GM21515 (cell line): ENCODE measurements at regions not wholly inside any gene's neighbourhood (a gene's known extent, or its start where the extent isn't known, plus 50 kb on each side); places are given as distances from the start of the nearest gene placed in this dataset.
"Not testable (repeated sequence)": the region's sequence is repeated elsewhere in the genome, so short reads cannot be mapped to it uniquely, and the experiment has no call there.

Source experiments
- ATAC-seq: cut with Tn5 transposase; IDR thresholded peaks from one replicate; pipeline ENCODE4 v1.9.1; 2021; ENCODE audit not compliant: unreplicated experiment

DNA sequence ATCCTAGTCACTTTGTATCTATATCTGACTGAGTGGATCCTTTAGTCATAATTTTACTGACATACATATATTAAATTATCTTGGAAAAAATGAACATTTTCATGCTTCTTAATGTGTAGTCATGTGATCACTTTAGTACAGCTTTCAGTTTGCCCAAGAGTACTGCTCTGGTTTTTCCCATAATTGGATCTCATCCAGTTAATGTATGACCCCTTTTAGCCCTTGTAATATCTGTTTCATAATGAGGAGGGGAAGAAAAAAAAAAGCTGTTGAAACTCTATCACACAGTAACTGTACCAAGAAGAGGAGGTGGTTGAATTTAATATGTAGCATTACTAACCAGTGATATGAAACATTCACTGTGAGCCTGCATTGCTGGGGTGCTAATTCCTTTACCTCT is 328.7 kb downstream of the PTPRC start:
- no peak for ATAC-seq

GRCh38 chr1:198968866-198969265 is 330.0 kb downstream of the PTPRC start:
- no peak for ATAC-seq

DNA sequence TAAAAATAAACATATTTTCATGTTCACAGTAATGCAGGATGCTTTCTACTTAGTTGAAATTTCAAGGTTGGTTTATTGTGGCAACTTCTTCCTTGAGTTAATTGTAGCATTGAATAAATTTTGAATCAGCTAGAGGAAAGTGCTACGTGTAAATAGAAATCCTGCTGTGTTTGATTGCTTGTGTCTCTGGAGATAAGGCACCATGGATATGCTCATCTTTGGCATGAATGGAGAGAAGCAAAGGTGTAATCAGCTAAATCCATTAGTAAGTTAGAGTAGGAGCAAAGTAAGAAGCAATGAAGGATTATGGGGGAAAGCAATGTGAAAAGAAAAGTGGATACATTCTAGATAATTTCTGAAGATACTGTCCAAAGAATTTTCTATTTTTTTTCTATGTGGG is 331.1 kb downstream of the PTPRC start:
- no peak for ATAC-seq

DNA sequence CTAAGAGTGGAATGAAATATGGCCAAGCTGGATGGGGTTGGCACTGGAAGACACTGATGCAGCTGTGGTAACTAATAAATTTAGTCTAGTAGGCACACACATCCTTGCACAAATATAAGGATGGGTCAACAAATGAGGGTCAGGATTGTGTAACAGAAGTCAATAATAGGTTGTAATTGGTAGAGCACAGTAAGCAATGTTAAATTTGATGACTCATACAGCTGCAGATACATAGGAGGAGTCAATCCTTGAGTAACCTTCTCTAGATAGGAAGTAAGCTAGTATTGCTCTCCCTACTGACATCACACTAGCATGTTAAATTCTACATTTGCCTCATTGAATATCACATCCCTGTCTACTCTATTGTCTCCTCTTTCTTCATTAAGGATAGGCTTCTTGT is 332.1 kb downstream of the PTPRC start:
- ATAC-seq: no peak

DNA sequence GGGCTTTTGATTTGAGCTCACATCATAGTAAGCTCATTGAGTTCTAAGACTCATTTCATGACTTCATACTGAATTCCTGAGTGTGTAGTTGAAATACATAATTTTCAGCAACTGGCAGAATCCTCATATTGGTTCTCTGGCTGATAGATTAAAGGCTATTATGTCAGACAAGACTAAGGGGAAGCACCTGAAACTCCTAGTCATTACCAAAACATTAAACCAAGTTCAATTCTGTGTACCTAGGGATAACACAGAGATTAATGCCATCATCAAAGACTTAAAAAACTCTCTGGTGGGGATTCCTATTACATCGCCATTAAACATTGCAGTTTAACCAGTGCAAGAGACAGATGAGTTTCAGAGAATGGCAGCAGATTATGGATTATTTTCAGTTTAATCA is 339.1 kb downstream of the PTPRC start:
- no peak for ATAC-seq

DNA sequence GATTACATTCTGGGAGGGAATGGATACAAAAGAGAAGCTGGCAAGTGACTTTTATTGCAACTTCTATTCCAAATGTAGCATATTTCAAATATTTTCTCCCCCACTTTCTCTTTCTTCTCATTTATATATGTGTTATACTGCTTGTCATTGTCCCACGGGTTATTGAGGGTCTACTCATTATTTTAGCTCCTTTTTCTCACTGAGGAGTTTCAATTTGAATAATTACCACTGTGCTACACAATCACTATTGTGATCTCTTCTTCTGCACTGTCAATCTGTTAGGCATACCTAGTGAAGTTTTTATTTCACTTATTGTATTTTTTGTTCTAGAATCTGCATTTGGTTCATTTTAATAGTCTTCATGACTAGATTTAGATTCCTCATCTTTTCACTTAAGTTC is 339.7 kb downstream of the PTPRC start:
- no peak for ATAC-seq

DNA sequence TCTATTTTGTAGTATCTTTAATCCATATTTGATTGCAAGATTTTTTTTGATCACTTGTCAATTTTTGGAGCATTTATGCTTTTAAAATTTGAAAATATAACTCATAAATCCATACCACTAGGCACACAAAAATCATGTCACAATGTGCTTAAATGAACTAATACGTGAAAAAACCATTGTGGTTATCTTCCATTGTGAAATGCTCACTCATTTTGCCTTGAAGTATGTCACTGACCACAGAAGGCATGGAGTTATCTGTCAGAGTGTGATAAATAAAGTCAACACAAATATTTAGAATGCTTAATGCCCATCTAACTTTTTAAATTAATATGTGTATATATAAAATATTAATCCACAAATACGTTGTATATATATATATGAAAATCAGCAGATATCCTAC is 347.2 kb downstream of the PTPRC start:
- no peak for ATAC-seq

DNA sequence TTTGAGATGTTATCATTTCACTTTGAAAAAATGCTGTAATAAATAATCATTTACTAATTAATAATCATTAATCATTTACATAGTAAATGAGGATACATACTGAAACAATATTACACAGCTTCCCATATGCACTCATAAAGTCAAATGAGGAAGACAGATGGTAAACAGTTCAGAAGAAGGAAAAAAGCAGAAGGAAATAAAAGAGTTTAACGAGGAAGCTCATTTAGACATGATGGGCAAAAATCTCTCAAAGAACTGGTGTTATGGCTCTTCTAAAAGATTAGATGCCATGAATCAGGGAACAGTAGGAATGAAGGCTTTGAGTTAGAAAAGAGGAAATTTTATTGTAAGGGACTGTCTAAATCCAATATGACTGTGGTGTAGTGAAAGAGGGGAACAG is 347.6 kb downstream of the PTPRC start:
- no peak for ATAC-seq

- no peak for ATAC-seq
Observed at GRCh38 chr1:199002661-199003060, 363.8 kb downstream of the PTPRC start.

DNA sequence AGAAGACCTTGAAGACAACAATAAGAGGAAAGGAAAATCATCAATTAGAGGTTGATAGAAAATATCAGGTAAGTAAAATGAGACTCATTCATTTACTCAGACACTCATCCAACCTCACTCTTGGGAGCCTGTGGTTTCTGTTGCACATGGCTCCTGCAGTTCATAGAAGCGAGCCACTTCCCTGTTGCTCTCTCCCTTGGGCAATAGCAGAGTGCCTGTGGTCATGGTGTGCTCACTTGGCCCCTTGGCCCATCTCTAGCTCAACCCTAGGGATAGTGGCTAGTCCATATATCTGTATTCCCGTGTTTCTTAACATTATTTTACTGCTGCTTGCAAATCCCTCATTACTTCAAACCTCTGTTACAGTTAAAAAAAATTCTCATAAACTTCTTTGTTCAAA is 368.6 kb downstream of the PTPRC start:
- ATAC-seq: no peak

DNA sequence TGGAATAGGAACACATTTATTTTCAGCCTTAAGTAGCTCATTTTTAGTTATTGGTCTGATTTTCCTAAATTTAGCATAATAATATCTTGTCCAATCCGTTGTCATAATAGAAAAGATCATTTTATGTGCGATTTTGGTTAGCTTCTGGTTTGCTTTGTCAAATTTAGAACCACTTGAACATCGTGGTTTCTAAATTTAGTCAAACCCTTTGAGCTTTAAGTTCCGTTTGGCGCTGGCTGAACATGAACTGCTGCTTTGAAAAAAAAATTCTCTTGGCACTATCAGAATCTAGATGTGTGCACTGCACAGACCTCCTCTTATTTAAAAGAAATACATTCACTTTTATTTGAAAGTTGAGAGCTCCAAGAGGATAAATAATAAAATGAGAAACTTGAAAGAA is 370.6 kb downstream of the PTPRC start:
- no peak for ATAC-seq

DNA sequence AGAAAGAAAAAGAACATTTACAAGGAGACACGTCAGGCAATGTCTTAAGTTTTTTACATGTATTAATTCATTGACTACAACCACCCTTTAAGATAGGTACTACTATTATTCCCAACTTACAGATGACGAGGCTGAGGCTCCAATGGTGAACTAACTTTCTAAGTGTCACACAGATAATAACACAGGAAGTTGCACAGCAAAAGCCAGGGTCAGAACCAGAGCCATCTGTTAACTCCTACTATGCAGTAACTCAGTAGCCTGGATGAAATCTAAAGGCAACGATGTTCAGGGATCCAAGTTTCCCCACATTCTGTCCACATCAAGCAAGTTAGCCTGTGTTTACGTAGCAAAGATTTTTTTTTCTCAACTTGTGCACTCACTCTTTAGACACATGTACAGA is 371.7 kb downstream of the PTPRC start:
- ATAC-seq: no peak

GRCh38 chr1:199010933-199011332 is 372.1 kb downstream of the PTPRC start:
- no peak for ATAC-seq

GRCh38 chr1:199015799-199016198 is 377.0 kb downstream of the PTPRC start:
- no peak for ATAC-seq

GRCh38 chr1:199018471-199019135 is 379.8 kb downstream of the PTPRC start:
- no peak for ATAC-seq

DNA sequence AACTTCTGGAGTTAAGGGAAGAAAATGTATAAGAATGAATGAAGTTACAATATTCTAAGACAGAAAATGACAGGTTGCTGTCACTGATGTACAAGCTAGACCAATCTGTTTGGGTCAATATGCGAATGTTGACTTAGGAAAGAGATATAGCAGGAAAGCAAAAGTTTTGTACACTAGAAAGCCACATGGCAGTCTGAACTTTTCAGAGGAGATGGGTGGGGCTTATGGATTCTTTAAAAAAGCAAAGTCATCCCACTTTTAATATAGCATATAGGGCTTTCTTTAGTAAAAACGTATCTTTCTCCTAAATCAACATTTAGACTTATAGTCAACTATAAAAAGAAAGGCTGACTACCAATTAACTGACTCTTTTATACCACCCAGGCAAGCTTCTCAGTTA is 381.2 kb downstream of the PTPRC start:
- no peak for ATAC-seq

GRCh38 chr1:199020904-199021303 is 382.1 kb downstream of the PTPRC start:
- ATAC-seq: no peak

GRCh38 chr1:199029401-199029800 is 390.6 kb downstream of the PTPRC start:
- no peak for ATAC-seq

DNA sequence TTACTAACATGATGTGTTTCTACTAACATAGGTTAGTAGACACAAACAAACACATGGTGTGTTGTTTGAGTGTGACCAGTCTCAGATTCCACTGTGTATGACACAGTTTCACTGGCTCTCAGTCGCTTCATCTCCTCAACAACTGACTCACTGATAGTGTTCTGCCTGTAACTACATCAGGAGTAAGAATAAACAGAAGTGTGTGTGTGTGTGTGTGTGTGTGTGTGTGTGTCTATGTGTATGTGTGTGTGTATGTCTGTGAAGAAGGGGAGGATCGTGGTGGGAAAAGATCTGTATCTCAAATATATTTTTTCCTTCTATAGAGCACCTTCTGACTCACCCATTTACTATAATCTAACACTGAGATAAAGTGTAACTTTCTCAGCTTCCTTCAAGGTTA is 391.0 kb downstream of the PTPRC start:
- no peak for ATAC-seq

DNA sequence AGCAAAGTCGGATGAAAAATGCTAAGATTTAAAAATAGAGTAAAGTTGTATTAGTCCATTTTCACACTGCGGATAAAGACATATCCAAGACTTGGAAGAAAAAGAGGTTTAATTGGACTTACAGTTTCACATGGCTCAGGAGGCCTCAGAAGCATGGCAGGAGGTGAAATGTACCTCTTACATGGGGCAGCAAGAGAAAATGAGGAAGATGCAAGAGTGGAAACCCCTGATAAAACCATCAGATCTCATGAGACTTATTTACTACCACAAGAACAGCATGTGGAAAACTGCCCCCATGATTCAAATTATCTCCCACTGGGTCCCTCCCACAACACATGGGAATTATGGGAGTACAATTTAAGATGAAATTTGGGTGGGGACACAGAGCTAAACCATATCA is 391.7 kb downstream of the PTPRC start:
- ATAC-seq: not testable (repeated sequence)

- ATAC-seq: not testable (repeated sequence)
Observed at GRCh38 chr1:199031170-199031569, 392.3 kb downstream of the PTPRC start.

GRCh38 chr1:199032479-199032878 is 393.6 kb downstream of the PTPRC start:
- ATAC-seq: not testable (repeated sequence)

GRCh38 chr1:199033661-199034060 is 394.8 kb downstream of the PTPRC start:
- no peak for ATAC-seq
